ENCODE measurements at regions not wholly inside any gene's neighbourhood (a gene's known extent, or its start where the extent isn't known, plus 50 kb on each side); places are given as distances from the start of the nearest gene placed in this dataset.

GRCh38 chr13:81874253-81874652 is 1533.3 kb upstream of the SPRY2 start:
- TF ChIP-seq CTCF (IDR thresholded peaks at IDR 0.05; ENCODE audit: low read depth, low read length, missing input control) (no peak), ATF3 (IDR thresholded peaks at IDR 0.05) (no peak), RAD21 (IDR thresholded peaks at IDR 0.05) (no peak), EGR1 (IDR thresholded peaks at IDR 0.05; ENCODE audit: low read depth in 2 of 2) (no peak), SP1 (IDR thresholded peaks at IDR 0.05) (no peak), JUND (IDR thresholded peaks at IDR 0.05) (no peak), YY1 (IDR thresholded peaks at IDR 0.05) (no peak), FOXA1 (IDR thresholded peaks at IDR 0.05) (no peak), REST (IDR thresholded peaks at IDR 0.05) (no peak), HNF4G (IDR thresholded peaks at IDR 0.05) (no peak), TAF1 (conservative IDR thresholded peaks at IDR 0.05) (no peak), MAX (IDR thresholded peaks at IDR 0.05) (no peak), ZBTB33 (IDR thresholded peaks at IDR 0.05) (no peak)
